ENCODE measurements at regions not wholly inside any gene's neighbourhood (a gene's known extent, or its start where the extent isn't known, plus 50 kb on each side); places are given as distances from the start of the nearest gene placed in this dataset.
A peak's percentile ranks its signal among the peaks of the same experiment; 100 is the strongest.
"Not testable (repeated sequence)": the region's sequence is repeated elsewhere in the genome, so short reads cannot be mapped to it uniquely, and the experiment has no call there.

GRCh38 chr2:17460371-17461086 lies 57.7 kb downstream of the RAD51AP2 start:
- Histone ChIP-seq H3K9ac (ENCODE audit: low read depth, low read length) (no peak overlapping the region), H3K4me2 (ENCODE audit: low read length) (no peak overlapping the region), H3K27me3 (ENCODE audit: control insufficient read depth, insufficient read depth, low read length) (no peaks in the 10 kb centered on the region), H3K4me1 (ENCODE audit: control insufficient read depth, insufficient read depth, low read length) (no peaks in the 10 kb centered on the region), H3K36me3 (ENCODE audit: insufficient read depth, low read length) (no peaks in the 10 kb centered on the region), H3K9me3 (replicated peaks; ENCODE audit: low read length) (no peaks in the 10 kb centered on the region), H3K4me3 (ENCODE audit: low read length) (no peak overlapping the region)

DNA sequence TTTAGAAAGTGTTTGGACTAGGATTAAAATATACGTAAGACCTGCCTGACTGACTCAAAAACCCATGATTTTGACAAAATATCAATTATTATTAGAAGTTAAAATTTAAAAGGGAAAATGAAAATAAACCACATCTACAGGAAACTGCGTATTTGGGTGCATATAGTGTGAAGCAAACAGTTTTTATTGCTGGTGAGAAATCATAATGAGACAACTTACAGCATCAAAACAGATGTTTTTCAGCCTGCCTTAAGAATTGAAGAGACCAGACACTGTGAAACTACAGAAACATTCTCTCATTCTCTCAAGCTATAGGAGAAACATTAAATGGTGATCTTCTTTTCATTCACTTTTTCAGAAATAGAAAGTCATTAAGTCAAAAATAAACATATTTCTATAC lies 62.9 kb downstream of the RAD51AP2 start:
- no peak overlapping the region for H3K9ac ChIP-seq (ENCODE audit: low read depth, low read length)
- no peaks in the 10 kb centered on the region for H3K27me3 ChIP-seq (ENCODE audit: control insufficient read depth, insufficient read depth, low read length)
- no peak overlapping the region for H3K4me3 ChIP-seq (ENCODE audit: low read length)
- H3K4me2 ChIP-seq (ENCODE audit: low read length) = no peak overlapping the region
- no peaks in the 10 kb centered on the region for H3K4me1 ChIP-seq (ENCODE audit: control insufficient read depth, insufficient read depth, low read length)
- H3K36me3 ChIP-seq (ENCODE audit: insufficient read depth, low read length) = no peaks in the 10 kb centered on the region
- no peaks in the 10 kb centered on the region for H3K9me3 ChIP-seq (replicated peaks; ENCODE audit: low read length)

DNA sequence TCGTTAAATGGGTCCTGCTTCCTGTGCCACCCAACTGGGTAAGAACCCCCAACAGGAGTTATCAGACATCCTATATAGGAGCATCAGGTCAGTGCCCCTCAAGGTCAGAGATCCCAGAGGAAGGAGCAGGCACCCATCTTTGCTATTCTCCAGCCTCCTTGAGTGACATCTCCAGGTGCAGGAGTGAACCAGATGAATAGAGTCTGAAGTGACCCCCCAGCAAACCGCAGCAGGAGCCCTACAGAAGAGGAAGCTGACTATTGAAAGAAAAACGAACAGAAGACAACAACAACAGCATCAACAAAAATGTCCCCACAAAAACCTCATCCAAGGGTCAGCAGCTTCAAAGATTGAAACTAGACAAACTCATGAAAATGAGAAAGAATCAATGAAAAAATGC lies 72.0 kb downstream of the RAD51AP2 start:
- H3K27me3 ChIP-seq (ENCODE audit: control insufficient read depth, insufficient read depth, low read length); H3K9ac ChIP-seq (ENCODE audit: low read depth, low read length); H3K36me3 ChIP-seq (ENCODE audit: insufficient read depth, low read length); H3K4me2 ChIP-seq (ENCODE audit: low read length); H3K9me3 ChIP-seq (replicated peaks; ENCODE audit: low read length); H3K4me3 ChIP-seq (ENCODE audit: low read length): not testable (repeated sequence)
- H3K4me1 ChIP-seq (ENCODE audit: control insufficient read depth, insufficient read depth, low read length) = peaks cover 13% of the 10 kb centered on the region

DNA sequence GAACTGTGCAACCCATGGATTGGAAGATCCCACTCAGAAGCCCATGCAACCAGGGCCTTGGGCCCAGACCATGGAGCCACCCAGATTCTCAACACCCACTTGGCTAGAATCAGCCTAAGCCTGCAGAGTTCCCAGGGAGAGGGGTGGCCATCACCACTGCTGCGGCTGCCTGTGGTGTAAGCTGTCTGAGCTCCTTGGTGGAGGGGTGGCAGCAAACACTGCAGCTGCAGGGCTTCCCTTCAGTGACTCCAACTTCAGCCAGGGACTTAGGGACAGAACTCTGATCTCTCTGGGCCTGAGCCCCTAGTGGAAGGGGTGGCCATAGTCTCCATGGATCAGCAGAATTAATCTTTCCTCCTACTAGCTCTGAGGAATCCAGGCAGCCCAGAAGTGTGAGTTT lies 72.5 kb downstream of the RAD51AP2 start:
- Histone ChIP-seq H3K4me2 (ENCODE audit: low read length) (no peak overlapping the region), H3K9ac (ENCODE audit: low read depth, low read length) (no peak overlapping the region), H3K36me3 (ENCODE audit: insufficient read depth, low read length) (no peaks in the 10 kb centered on the region), H3K27me3 (ENCODE audit: control insufficient read depth, insufficient read depth, low read length) (no peaks in the 10 kb centered on the region), H3K4me3 (ENCODE audit: low read length) (no peak overlapping the region), H3K9me3 (replicated peaks; ENCODE audit: low read length) (no peaks in the 10 kb centered on the region), H3K4me1 (ENCODE audit: control insufficient read depth, insufficient read depth, low read length) (peaks cover 13% of the 10 kb centered on the region)

GRCh38 chr2:17442334-17442733 lies 75.9 kb downstream of the RAD51AP2 start:
- Histone ChIP-seq H3K9ac (ENCODE audit: low read depth, low read length) (no peak overlapping the region), H3K4me1 (ENCODE audit: control insufficient read depth, insufficient read depth, low read length) (peaks cover 13% of the 10 kb centered on the region), H3K9me3 (replicated peaks; ENCODE audit: low read length) (no peaks in the 10 kb centered on the region), H3K4me3 (ENCODE audit: low read length) (no peak overlapping the region), H3K4me2 (ENCODE audit: low read length) (peak overlapping the region; percentile 39), H3K27me3 (ENCODE audit: control insufficient read depth, insufficient read depth, low read length) (no peaks in the 10 kb centered on the region), H3K36me3 (ENCODE audit: insufficient read depth, low read length) (no peaks in the 10 kb centered on the region)

GRCh38 chr2:17441790-17442189 lies 76.5 kb downstream of the RAD51AP2 start:
- Histone ChIP-seq H3K9ac (ENCODE audit: low read depth, low read length) (no peak overlapping the region), H3K27me3 (ENCODE audit: control insufficient read depth, insufficient read depth, low read length) (no peaks in the 10 kb centered on the region), H3K4me1 (ENCODE audit: control insufficient read depth, insufficient read depth, low read length) (peaks cover 13% of the 10 kb centered on the region), H3K4me3 (ENCODE audit: low read length) (no peak overlapping the region), H3K9me3 (replicated peaks; ENCODE audit: low read length) (no peaks in the 10 kb centered on the region), H3K4me2 (ENCODE audit: low read length) (peak overlapping the region; percentile 39), H3K36me3 (ENCODE audit: insufficient read depth, low read length) (no peaks in the 10 kb centered on the region)

DNA sequence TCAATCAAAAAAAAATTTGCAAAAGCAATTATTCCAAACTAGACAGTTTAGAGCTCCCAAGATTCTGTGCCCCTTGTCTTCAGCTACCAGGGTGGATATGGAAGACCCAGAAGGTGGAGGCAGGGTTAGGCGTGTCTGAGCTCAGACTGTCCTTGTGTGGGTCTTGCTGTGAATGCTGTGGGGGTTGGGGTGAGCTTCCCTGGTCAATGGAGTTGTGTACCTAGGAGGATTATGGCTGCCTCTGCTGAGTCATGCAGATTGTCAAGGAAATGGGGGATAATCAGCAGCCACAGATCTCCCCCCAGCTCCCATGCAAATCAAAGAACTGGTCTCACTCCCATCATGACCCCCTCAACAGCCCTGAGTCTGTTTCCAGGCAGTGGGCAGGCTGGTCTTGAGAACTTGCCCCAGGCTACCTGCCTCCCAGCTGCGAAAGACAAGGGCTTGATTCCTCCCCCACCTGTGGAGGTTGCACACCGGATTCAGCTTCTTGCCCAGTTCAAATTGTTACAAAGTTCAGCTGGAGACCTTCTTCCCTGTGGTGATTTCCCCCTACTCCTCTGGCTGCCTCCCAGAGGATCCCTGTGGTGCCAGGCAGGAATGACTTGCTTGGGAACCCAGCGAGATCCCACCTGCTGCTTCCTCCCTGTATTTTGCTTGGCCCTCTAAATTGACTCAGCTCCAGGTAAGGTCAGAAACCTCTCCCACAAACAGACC lies 77.0 kb downstream of the RAD51AP2 start:
- Histone ChIP-seq H3K4me2 (ENCODE audit: low read length) (no peak overlapping the region), H3K4me1 (ENCODE audit: control insufficient read depth, insufficient read depth, low read length) (peaks cover 13% of the 10 kb centered on the region), H3K9ac (ENCODE audit: low read depth, low read length) (no peak overlapping the region), H3K9me3 (replicated peaks; ENCODE audit: low read length) (no peaks in the 10 kb centered on the region), H3K36me3 (ENCODE audit: insufficient read depth, low read length) (no peaks in the 10 kb centered on the region), H3K27me3 (ENCODE audit: control insufficient read depth, insufficient read depth, low read length) (no peaks in the 10 kb centered on the region), H3K4me3 (ENCODE audit: low read length) (no peak overlapping the region)

DNA sequence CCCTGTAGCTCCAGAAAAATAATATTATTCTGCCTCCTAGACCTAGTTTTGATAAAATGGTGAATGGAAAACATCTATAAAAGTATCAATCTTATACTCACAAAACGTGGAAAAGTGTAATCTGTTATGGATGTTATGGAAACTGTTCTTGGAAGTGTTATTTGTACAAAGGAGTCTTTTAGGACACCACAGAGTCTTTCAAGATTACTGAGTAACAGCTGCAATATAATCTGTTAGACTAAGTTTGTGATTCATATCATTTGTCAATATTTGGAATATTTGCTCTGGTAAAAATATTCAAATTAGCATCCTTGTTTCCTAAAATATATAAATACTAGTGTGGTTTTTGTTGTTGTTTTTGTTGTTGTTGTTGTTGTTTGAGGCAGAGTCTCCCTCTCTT lies 87.9 kb downstream of the RAD51AP2 start:
- no peak overlapping the region for H3K4me3 ChIP-seq (ENCODE audit: low read length)
- no peaks in the 10 kb centered on the region for H3K36me3 ChIP-seq (ENCODE audit: insufficient read depth, low read length)
- H3K27me3 ChIP-seq (ENCODE audit: control insufficient read depth, insufficient read depth, low read length) = no peaks in the 10 kb centered on the region
- H3K4me2 ChIP-seq (ENCODE audit: low read length) = no peak overlapping the region
- H3K9ac ChIP-seq (ENCODE audit: low read depth, low read length) = no peak overlapping the region
- peaks cover 35% of the 10 kb centered on the region for H3K4me1 ChIP-seq (ENCODE audit: control insufficient read depth, insufficient read depth, low read length)
- no peaks in the 10 kb centered on the region for H3K9me3 ChIP-seq (replicated peaks; ENCODE audit: low read length)

DNA sequence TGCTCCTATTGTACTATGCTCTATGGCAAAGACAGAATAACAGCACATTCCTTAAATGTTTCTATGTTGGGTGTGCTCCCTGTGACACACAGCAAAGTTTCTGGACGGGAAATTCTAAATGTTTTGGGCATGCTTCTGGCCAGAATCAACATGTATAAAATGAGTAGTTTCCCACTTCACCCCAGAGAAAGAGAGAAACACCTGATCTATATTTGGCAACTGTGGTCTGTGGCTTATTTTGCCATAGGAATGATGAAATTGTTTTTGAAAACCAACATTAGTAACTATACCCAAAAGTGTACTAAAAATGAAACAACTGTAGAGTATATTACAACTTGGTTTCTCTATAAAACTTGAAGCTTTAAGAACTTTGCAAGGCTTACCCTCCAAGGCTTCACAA lies 89.1 kb downstream of the RAD51AP2 start:
- no peaks in the 10 kb centered on the region for H3K36me3 ChIP-seq (ENCODE audit: insufficient read depth, low read length)
- H3K4me3 ChIP-seq (ENCODE audit: low read length) = peak overlapping the region; percentile 31
- H3K9ac ChIP-seq (ENCODE audit: low read depth, low read length) = peak overlapping the region; percentile 23
- H3K27me3 ChIP-seq (ENCODE audit: control insufficient read depth, insufficient read depth, low read length) = no peaks in the 10 kb centered on the region
- H3K4me2 ChIP-seq (ENCODE audit: low read length) = peak overlapping the region; percentile 60
- H3K9me3 ChIP-seq (replicated peaks; ENCODE audit: low read length) = no peaks in the 10 kb centered on the region
- H3K4me1 ChIP-seq (ENCODE audit: control insufficient read depth, insufficient read depth, low read length) = peaks cover 35% of the 10 kb centered on the region

- Histone ChIP-seq H3K9ac (ENCODE audit: low read depth, low read length) (peak overlapping the region; percentile 2), H3K9me3 (replicated peaks; ENCODE audit: low read length) (no peaks in the 10 kb centered on the region), H3K4me3 (ENCODE audit: low read length) (no peak overlapping the region), H3K36me3 (ENCODE audit: insufficient read depth, low read length) (no peaks in the 10 kb centered on the region), H3K4me1 (ENCODE audit: control insufficient read depth, insufficient read depth, low read length) (peaks cover 36% of the 10 kb centered on the region), H3K4me2 (ENCODE audit: low read length) (no peak overlapping the region), H3K27me3 (ENCODE audit: control insufficient read depth, insufficient read depth, low read length) (no peaks in the 10 kb centered on the region)
Observed at GRCh38 chr2:17427401-17427800, 90.8 kb downstream of the RAD51AP2 start.

GRCh38 chr2:17426743-17427142 lies 91.5 kb downstream of the RAD51AP2 start:
- Histone ChIP-seq H3K36me3 (ENCODE audit: insufficient read depth, low read length) (no peaks in the 10 kb centered on the region), H3K4me3 (ENCODE audit: low read length) (no peak overlapping the region), H3K9ac (ENCODE audit: low read depth, low read length) (no peak overlapping the region), H3K4me1 (ENCODE audit: control insufficient read depth, insufficient read depth, low read length) (peaks cover 42% of the 10 kb centered on the region), H3K4me2 (ENCODE audit: low read length) (no peak overlapping the region), H3K27me3 (ENCODE audit: control insufficient read depth, insufficient read depth, low read length) (no peaks in the 10 kb centered on the region), H3K9me3 (replicated peaks; ENCODE audit: low read length) (no peaks in the 10 kb centered on the region)

- Histone ChIP-seq H3K9me3 (replicated peaks; ENCODE audit: low read length) (no peaks in the 10 kb centered on the region), H3K4me1 (ENCODE audit: control insufficient read depth, insufficient read depth, low read length) (peaks cover 22% of the 10 kb centered on the region), H3K9ac (ENCODE audit: low read depth, low read length) (no peak overlapping the region), H3K4me2 (ENCODE audit: low read length) (no peak overlapping the region), H3K27me3 (ENCODE audit: control insufficient read depth, insufficient read depth, low read length) (no peaks in the 10 kb centered on the region), H3K36me3 (ENCODE audit: insufficient read depth, low read length) (no peaks in the 10 kb centered on the region), H3K4me3 (ENCODE audit: low read length) (no peak overlapping the region)
Observed at GRCh38 chr2:17422061-17422460, 96.2 kb downstream of the RAD51AP2 start.
